ENCODE measurements at regions not wholly inside any gene's neighbourhood (a gene's known extent, or its start where the extent isn't known, plus 50 kb on each side); places are given as distances from the start of the nearest gene placed in this dataset.
"Not testable (repeated sequence)": the region's sequence is repeated elsewhere in the genome, so short reads cannot be mapped to it uniquely, and the experiment has no call there.

GRCh38 chr4:154164931-154165839, 326.4 kb downstream of the DCHS2 start:
- intact Hi-C loops (cut with DNase I), result no loop called here
- ATAC-seq, result peak; percentile 71 to 98
- peak; percentile 25 for DNase-seq

DNA sequence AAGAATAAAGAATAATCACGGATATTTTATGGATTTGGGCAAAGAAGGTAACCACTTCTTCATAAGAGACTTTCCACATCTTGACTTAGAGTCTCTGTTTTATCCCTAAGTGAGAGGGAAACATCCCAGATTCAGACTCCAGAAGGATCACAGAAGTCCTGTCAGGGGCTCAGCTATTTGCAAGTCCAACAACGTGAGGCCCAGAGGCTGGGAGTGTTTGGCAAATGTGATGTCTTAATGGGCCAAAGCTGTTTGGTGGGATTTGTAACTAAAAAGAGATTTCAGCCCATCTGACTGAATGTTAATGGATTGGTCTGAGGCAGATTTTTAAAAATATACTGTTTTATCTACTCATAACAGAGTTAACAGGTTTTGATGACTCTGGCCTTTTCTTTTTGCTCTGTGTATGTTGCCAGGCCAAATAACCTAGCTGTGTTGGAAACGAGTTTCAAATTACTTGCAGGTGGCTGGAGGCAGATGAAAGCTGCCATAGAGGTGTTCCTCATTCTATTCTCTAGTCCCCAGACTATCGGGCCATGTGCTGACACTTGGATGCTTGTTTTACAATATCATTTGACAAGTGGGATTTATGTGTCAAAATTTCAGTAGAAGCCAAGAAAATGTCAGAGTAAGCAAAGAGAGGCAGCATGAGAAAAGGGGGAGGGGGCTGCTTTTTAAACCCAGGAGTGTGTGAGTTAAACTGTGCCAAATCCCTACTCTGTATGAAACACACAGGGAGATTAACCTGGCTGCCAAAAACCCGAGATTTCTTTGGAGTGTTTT, 330.9 kb downstream of the DCHS2 start:
- DNase-seq (no peak), ATAC-seq (no peak)
- intact Hi-C loops (cut with DNase I), result no loop called here

- ATAC-seq (no peak), DNase-seq (no peak)
- intact Hi-C loops (cut with DNase I), result no loop called here
Observed at GRCh38 chr4:154158361-154159155, 333.0 kb downstream of the DCHS2 start.

DNA sequence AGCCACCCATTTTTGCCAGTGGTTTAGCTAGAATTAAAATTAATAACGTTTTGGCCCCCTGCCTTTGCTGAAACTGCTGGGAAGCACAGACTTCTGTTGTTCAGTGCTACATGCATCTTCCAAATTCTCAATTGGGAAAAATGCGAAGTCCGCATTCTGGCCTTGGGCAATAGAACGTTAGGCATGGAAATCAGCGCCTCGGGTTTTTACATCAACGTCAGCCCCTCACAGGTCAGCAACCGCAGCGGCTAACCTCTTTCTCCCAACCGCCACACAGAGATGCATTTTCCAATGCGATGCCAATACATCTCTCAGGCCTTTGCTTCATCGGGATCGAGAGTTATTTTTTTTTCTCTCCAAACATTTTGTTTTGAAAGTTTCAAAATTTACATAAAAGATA, 339.1 kb downstream of the DCHS2 start:
- intact Hi-C loops (cut with DNase I), result no loop called here
- DNase-seq (no peak), ATAC-seq (no peak)

- DNase-seq; intact Hi-C loops (cut with DNase I); ATAC-seq: not testable (repeated sequence)
Observed at GRCh38 chr4:154149236-154149635, 342.4 kb downstream of the DCHS2 start.

GRCh38 chr4:154143720-154144119, 347.9 kb downstream of the DCHS2 start:
- ATAC-seq, result no peak
- no peak for DNase-seq
- intact Hi-C loops (cut with DNase I), result no loop called here

- no peak for ATAC-seq
- DNase-seq, result no peak
- intact Hi-C loops (cut with DNase I), result no loop called here
Observed at GRCh38 chr4:154142664-154143063, 348.9 kb downstream of the DCHS2 start.

DNA sequence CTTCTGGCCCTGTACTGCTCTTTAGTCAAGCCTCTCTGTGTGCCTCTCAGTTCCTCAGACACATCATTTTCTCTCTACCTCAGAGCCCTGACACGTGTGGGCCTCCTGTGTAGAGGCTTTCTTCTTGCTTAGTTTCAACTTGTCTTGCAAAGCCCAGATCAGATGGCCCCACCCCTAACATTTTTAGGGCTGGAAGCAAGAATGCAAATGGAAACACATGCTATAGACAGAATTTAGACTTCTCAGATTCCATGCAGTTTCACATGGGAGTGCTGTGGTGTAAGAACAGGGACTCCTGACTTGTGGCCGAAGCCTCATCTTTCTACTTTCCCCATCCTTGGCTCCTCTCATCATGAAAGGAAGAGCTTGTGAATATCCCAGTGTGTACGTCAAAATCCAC, 350.7 kb downstream of the DCHS2 start:
- intact Hi-C loops (cut with DNase I), result no loop called here

GRCh38 chr4:154137320-154137905, 348.5 kb upstream of the SFRP2 start:
- DNase-seq (no peak), ATAC-seq (no peak)
- intact Hi-C loops (cut with DNase I), result no loop called here

More for the DNA sequence above, 350.7 kb downstream of the DCHS2 start:
- no peak for ATAC-seq
- no peak for DNase-seq

- DNase-seq (no peak), ATAC-seq (no peak)
- intact Hi-C loops (cut with DNase I), result no loop called here
Observed at GRCh38 chr4:154135576-154135975, 346.7 kb upstream of the SFRP2 start.

DNA sequence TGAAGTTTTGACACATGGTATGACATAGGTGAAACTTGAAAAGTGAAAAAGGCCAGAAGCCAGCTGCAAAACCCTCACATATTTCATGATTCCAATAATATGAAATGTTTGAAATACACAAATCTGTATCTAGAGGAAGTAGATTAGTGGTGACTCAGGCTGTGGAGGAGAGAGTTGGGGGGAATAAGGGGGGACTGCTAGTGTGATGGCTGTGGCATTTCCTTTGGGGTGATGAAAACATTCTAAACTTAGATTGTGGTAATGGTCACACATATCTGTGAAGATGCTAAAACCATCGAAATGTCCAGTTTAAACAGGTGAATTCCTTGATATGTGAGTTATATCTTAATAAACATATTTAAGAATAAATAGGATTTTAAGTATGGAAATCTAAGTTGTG, 343.5 kb upstream of the SFRP2 start:
- DNase-seq (no peak), ATAC-seq (no peak)
- intact Hi-C loops (cut with DNase I), result no loop called here

DNA sequence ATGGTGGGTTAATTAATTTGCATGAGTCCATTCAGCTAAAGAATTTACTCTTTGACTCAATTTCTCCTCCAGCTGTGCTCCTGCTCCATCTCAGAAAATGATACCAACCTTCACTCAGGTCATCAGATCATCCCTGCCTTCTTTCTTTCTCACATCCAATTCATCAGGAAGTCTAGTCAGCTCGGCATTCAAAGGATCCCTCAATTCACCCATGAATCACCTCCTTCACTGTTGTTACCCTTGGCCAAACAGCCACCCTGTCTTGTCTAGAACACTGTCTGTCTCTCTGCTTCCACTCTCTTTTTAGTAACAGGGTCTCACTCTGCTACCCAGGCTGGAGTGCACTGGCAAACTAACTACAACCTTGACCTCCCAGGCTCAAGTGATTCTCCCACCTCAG, 337.4 kb upstream of the SFRP2 start:
- ATAC-seq (no peak), DNase-seq (no peak)
- intact Hi-C loops (cut with DNase I), result no loop called here

DNA sequence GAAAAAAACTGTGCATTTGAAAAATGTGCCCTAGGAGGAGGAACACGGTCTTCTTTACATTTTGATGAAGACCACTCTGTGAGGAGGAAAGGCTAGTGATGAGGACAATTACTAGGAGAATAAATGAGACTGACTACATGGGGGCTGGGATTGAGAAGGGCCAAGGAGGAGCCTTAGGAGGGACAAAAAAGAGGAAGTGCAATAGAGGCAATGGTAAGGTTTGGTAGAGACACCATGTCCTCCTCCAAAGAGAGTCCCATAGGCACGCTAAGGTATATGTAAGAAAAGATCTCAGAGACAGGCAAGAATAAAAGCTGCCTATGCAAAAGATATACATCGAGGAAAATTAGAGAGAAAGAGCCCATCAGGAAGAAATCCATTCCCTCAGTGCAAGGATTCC, 336.5 kb upstream of the SFRP2 start:
- no peak for DNase-seq
- intact Hi-C loops (cut with DNase I), result no loop called here
- ATAC-seq, result no peak

- ATAC-seq (peak in 1 of 2 donors; percentile 53), DNase-seq (no peak)
- intact Hi-C loops (cut with DNase I), result no loop called here
Observed at GRCh38 chr4:154124539-154125255, 335.8 kb upstream of the SFRP2 start.

DNA sequence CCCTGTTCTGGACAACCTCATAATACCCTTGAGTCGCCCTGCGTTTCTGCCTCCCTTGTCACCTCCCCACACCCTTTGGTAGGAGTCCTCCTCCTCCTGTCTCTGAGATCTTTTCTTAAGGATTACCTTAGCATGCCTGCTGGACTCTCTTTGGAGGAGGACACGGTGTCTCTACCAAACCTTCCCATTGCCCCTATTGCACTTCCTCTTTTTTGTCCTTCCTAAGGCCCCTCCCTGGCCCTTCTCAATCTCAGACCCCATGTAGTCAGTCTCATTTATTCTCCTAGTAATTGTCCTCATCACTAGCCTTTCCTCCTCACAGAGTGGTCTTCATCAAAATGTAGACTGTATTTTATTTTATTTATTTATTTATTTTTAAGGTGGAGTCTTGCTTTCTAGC, 335.0 kb upstream of the SFRP2 start:
- intact Hi-C loops (cut with DNase I), result no loop called here
- DNase-seq (no peak), ATAC-seq (no peak)

DNA sequence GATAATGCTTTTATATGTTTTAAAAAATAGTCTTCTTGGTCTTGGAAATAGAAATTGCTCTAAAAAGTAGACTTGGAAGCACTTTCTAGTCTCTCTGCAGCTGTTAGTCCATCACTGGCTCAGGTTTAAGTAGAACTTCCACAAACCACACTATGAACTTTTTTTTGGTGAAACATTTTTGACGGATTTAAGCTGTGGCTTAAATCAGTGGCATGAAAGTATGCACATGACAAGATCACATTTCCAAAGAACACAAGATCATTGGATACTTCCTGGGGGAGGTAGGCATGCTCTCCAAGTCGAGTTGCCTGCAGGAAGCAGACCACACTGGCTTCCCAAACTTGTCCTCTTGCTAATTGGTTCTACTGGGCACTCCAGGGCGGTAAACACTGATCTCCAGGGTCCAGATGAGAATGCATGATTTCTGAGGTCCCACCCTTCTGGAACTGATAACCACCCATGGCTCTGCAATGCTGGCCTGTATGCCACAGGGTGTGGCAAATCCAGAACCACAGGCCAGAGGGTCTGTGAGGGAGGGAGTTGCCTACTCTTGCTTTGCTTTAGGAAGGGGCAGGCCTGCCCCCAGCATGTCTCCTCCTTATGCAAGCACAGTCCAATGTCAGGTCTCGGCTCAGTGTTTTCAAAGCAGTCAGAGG, 331.9 kb upstream of the SFRP2 start:
- intact Hi-C loops (cut with DNase I), result no loop called here
- DNase-seq (no peak), ATAC-seq (no peak)

GRCh38 chr4:154120006-154120676, 331.3 kb upstream of the SFRP2 start:
- no peak for DNase-seq
- ATAC-seq, result no peak

GRCh38 chr4:154119317-154119716, 330.4 kb upstream of the SFRP2 start:
- ATAC-seq (no peak), DNase-seq (no peak)
- intact Hi-C loops (cut with DNase I), result no loop called here

More at GRCh38 chr4:154120006-154120676, 331.3 kb upstream of the SFRP2 start:
- intact Hi-C loops (cut with DNase I), result no loop called here
